T follicular helper cell (primary cell): ENCODE measurements at regions not wholly inside any gene's neighbourhood (a gene's known extent, or its start where the extent isn't known, plus 50 kb on each side); places are given as distances from the start of the nearest gene placed in this dataset.
"Not testable (repeated sequence)": the region's sequence is repeated elsewhere in the genome, so short reads cannot be mapped to it uniquely, and the experiment has no call there.

Experiments used
- DNase-seq: peaks from one replicate; pipeline ENCODE4 v3.0.0-alpha.2; 2020; ENCODE audit warnings: low read depth

DNA sequence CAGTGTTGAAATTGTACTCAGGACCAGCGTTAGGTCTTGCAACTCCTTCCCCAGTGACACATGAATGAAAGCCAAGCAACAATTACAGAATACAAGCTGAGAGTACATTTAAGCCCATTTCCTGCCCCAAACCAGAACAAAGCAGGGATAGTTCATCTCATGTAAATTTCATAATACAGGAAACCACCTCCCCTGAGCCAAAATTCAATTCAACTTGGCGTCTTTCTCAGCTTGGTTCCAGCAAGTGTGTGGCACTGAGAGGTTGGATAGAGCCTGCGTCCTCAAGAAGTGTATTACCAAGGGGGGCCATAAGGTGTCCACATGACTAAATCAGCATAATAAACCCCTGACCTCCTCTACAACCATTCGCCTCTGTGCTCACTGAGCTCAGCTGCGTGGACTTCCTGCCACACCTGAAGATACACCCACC lies 278.9 kb upstream of the CRY1 start:
- peak; percentile 25 for DNase-seq

DNA sequence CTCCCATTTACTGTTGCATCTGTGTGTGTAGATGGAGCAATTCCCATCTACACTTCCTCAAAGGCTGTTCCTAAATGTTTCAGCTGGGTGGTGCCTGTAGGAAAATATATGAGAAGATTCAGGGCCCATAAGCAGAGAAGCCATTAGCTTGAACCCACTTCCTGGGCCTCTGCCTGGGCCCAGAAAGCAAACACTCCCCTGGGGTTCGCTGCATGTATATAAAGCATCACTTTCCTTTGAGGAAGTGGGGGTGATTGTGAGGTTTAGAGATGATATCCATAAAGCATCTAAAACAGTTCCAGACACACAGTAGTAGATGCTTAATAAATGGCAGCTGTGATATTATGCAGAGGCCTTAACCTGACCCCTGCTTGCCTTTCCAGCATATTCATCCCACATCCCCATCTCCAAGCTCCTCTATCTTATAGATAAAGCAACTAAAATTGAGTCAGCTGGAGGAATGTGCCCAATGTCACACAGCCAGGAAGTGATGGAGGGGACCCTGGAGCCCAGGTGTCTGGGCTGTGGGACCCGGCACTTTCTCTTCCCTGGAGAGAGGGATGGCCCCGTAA lies 280.0 kb upstream of the CRY1 start:
- no peak for DNase-seq

DNA sequence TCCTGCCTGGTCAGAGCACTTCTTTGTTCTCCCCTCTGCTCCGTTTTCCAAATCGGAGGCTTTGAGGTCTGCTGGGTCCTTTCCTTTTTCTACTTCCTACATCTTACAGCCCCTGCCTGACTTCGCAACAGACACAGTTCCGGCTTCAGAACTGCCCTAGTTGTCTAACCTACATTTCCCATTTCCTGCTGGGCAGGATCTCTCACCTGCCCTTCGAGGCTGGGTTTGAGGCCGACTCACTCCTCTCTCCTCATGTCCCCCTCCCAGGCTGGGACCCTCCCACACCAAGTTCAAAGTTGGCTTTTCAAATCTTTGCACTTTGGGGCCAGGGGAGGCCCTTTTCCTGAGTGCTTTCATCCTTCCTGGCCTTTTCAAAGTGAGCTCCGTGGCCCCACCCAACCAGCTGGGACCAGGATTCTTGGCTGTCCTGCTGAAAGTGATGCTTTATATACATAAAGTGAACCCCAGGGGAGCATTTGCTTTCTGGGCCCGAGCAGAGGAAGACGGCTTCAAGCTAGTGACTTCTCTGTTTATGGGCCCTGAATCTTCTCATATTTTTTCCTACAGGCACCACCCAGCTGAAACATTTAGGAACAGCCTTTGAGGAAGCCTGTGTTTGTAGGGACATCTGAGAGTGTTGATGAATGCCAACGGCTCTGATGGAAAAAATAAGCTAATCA lies 281.0 kb upstream of the CRY1 start:
- no peak for DNase-seq

DNA sequence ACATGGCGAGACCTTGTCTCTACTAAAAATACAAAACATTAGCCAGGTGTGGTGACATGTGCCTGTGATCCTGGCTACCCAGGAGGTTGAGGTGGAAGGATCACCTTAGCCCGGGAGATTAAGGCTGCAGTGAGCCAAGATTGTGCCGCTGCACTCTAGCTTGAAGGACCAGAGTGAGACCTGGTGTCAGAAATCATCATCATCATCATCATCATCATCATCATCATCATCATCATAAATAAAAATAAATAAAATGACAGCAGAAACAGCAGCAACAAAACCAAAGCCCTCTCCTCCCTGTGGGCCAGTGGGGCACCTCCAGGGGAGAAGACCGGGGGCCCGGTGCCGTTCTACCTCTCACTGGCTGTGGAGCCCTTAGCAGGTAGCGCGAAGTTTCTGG lies 281.9 kb upstream of the CRY1 start:
- DNase-seq: no peak

DNA sequence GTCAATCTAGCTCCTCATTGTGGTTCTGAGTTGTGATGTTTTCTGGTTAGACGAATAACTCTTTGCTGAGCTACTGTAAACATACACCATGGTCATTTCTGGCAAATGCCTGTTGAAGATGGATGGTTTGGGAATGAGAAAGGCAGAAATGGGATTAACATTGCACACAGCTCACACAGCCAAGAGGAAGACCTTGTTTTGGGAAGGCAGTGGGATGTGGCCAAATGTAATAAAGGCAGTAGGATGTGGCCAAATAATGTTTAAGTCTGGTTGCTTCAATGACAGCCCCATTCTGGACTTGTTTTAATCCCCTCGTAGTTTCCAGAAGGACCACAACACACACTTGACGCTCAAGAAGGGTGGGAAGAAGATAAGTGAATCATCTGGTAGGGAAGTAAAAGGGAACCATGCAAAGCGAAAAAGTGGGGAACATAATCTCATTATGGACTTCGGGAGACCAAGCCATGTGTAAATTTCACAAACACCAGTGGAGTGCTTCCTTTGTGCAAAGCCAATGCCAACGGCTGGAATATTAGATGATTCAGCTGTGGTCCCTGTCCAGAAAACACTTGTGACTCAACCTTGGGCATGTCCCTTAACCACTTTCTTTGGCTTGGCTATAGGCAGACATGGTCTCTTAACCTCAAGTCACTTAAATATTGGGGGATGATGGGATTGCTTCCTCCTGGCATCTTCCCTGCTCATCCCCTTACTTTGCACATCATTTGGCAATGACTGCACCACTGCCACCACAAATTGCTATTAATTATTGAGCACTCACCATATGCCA lies 284.4 kb upstream of the CRY1 start:
- no peak for DNase-seq

DNA sequence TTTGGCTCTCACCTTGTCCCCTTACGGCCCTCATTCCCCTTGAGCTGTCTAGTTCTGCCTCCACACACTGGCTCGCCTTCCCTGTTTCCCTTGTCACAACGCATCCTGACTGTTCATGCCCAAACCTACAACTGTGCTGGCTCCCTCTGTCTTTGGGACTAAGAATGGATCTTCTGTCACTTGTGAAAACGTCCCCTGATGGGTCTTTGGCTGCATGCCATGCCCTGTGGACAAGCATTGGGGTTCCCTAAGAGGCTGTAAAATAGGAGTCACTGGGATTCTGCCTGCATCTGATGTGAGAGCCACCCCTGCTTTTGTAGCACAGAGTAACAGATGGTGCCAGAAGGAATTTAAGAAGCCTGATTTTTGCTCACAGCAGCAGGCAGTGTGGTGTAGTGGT lies 285.3 kb upstream of the CRY1 start:
- DNase-seq: no peak

DNA sequence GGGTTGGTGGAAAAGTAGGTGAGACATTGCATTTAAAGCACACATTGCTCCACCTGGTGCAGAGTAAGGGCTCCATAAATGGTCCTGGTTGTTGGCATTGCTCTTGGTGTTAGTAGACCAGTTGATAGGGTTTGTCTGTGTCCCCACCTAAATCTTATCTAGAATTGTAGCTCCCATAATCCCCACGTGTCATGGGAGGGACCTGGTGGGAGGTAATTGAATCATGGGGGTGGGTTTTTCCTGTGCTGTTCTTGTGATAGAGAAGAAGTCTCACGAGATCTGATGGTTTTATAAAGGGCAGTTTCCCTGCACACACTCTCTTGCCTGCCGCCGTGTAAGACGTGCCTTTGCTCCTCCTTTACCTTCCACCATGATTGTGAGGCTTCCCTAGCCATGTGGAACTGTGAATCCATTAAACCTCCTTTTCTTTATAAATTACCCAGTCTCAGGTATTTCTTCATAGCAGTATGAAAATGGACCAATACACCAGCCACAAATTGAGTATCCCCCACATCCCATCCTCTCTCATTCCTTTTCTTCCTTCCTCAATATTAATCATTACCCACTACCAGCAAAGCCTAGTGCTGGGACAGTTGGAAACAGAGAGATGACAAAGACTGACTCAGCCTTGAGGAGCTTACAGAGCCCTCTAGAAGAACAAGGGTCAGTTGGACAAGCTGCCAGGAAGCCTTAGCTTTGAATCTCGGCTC lies 285.9 kb upstream of the CRY1 start:
- not testable (repeated sequence) for DNase-seq

DNA sequence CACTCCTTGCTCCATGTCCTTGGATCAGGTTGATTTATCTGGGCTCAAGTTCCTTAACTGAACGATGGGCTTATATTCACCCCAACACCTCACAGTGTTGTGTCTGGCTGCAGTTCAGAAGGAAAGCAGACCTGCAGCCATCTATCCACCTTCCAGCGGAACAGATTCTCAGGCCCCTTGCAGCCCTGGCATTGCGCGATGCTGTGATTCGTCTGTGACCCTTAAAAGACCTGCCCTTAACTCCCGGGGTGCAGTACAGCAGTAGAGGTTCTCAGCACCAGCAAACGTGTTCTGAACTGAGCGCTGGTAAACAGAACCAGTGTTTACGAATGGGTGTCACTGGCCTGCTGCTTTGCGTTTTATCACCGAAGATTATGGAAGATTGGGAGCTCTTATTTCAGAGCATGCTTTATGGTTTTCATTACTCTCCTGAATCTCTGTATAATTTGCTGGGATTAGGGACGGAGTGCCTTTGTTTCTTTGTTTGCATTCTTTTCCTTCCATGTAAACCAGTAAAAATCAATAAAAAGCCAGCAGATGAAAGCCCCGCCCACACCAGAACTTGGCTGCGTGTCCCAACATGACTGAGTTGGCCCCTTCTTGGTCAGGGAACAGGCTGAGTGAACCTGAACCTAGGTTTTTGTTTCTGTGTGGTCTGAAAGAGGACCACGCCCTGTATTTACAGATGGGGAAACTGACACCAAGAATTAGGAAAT lies 286.7 kb upstream of the CRY1 start:
- DNase-seq: no peak

DNA sequence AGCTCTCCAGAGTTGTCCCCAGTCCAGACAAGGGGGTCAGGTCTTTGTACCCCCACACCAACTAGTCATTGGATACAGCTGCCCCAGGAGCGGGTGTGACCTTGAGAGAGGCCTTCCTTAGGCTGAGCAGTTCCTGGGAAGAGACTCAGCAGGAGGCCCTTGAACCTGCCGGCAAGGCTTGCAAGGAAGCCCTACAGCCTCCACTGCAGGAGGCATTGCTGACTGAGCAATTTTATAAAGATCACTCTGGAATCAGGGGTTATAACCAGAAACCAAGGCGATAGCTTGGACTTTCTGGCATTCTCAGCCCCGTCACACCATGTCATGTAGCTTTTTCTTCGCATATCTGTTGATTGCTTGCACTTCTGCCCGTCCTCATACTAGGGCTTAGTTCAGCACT lies 291.3 kb upstream of the CRY1 start:
- no peak for DNase-seq

DNA sequence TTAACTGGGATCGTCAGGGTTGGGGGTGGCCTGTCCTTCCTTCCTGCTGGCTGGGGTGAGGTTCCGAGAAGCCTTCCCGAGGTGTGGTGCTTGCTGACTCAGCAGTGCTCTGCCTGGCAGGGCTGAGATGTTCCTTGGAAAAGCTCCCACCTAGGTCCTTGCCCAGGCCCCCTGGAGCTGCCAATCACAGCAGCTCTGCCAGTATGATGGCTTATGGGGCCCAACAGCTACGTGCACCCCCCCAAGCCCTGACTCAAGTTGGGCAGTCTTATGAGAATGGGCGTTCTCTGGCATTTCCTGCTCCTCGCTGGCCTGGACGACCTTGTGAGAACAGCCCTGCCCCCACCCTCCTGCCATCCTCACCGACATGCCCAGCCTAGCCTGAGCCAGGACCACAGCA lies 292.2 kb upstream of the CRY1 start:
- DNase-seq: no peak

DNA sequence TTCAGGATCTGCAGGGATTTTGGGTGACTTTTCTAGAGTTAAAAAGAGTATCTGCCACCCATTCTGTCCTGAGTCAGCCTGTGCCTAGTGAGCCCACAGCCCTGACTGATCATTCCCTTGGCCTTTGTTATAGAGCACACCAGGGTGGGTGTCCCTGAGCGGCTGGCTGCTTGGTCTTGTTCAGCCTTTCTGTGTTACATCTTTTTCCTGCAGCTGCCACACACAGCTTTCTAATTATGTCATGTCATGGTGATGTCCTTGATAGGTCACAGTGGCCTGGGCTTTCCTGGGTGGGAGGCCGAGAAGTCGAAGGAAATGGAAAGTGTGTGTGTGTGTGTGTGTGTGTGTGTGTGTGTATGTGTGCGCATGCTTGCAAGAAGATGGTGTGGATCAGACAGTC lies 293.2 kb upstream of the CRY1 start:
- DNase-seq: no peak

DNA sequence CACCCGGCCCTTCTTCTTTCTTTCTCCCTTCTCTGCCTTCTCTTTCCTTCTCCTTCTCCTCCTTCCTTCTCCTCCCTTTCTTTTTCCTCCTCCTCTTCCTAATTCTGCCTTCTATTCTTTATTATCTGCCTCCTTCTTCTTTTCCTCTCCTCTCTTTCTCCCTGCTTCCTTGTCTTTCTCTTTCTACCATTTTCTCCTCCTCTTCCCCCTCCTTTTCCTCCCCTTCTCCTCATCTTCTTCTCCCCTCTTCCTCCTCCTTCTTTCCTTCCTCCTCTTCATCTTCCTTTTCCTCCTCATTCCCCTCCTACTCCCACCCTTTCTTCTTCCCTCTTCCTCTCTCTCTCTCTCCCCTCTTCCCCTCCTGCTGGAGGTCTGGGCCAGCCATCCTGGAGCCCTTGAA lies 294.9 kb upstream of the CRY1 start:
- no peak for DNase-seq

DNA sequence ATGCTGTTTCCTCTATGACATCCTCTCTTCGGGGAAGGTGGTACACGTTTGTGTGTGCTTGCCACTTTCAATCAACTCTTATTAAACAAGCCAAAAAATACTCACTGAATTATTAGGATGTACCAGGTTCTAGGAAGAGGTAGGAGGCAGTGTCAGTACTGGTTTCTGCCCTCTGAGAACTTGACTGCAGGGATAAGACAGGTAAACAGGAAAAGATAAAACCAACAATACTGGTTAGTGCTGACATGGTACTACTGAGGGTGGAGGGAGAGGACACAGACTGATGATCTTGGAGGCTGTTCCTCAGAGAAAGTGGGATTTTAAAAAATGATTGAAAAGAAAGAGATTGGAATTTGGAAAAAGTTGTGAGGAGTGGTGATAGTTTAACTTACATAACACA lies 295.2 kb upstream of the PWP1 start:
- no peak for DNase-seq

DNA sequence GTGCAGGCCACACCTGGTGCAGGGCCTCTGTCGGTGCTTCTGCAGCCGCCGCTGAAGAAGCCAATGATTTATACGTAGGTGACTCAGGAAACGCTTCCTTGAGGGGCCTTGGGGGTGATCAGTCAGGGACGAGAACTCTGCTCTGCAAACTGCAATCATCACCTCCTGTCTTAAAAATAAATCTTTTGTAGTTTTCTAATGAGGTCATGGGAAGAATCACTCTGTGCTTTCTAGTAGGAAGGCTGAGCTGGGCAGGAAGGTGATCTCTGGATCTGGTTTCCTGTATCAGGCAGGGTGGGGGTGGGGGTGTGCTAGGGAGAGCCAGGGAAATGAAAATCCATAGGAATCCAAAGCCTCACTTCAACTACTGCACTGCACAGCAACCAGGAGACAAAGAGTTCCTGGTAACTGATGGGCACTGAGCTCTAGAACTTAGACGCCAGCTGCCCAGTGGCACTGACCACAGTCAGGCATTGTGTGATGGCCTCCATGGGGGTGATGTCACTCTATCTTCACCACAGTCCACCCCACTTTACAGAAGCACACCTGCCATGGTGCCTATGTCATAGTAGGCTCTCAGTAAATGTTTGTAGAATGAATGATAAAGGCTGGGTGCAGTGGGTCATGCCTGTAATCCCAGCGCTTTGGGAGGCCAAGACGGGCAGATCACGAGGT lies 292.4 kb upstream of the PWP1 start:
- DNase-seq: no peak

DNA sequence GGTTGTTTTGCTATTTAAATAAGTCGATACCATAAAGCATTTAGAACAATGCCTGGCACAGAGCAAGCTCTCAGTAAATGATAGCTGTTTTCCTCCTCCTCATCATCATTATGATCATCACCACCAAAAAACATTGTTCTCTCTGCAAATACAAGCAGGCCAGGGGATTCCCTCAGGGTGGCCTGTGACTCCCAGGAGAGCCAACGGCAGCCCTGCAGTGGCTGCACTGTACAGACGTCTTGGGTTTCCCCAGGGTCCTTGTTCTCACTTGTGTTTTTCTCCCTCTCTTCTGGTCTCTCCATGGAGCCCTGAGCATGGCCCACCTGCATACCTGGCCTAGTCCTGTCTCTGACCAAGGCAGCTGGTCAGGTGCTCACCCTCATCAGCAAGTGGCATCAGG lies 290.9 kb upstream of the PWP1 start:
- no peak for DNase-seq

DNA sequence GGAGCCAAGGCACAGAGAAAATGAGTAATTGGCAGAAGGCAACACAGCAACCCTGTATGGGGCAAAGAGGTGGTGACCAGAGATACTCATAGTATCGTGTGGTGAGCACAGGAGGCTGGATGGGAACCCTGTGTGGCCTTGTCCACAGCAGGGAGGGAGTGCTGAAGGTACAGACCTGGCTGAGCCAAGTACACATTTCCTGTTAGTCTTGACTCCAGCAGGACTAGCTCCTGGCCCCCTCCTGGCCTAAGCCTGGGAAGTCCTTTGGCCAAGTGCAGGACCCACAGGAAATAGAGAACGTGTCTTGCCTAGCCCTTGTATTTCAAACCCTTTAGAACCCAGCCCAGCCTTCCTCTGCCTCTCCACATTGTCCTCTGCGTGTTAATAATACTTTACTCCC lies 289.8 kb upstream of the PWP1 start:
- DNase-seq: no peak

DNA sequence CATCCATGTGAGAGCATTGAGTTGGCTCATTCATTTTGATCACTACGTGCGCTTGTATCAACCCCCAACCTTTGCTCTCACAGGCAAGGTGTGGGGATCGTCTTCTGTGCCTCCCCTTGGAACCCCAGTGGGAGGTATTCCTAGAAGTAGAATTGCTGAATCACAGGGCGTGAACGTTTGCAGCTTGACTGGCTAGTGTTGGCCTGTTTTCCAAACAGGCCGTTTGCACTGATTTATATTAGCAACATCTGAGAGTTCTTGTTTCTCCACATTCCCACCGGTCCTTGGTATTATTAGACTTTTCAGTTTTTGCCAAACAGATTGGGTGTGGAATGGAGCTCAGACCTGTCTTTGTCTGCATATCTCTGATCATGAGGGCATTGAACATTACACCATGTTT lies 288.6 kb upstream of the PWP1 start:
- DNase-seq: no peak

DNA sequence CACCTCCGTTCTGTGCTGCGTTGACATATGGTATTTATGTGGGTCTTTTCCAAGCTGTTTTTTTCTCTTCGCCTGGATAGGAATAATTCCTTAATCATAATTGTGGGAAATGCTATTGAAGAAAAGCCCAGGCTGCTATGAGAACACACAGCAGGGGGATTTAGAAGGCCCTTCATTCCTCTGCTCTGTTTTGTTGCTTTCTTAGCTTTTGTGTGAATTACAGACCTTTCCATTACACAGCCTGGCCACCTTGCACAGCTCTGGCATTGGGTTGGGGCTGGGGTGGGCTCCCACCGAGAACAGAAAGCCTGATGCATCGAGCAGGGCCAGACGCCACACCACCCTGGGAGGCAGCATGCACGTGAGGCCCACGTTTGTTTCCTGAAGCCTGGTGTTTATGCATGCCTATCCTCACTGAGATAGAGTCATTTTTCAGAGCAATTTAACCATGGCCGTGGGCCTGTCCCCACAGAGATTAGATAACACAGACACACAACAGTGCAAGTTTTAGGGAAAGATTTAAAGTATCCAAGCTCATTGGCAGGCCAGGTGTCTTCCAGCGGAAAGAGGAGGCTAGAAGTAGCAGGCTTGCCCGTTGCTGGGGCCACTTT lies 287.6 kb upstream of the PWP1 start:
- DNase-seq: no peak

DNA sequence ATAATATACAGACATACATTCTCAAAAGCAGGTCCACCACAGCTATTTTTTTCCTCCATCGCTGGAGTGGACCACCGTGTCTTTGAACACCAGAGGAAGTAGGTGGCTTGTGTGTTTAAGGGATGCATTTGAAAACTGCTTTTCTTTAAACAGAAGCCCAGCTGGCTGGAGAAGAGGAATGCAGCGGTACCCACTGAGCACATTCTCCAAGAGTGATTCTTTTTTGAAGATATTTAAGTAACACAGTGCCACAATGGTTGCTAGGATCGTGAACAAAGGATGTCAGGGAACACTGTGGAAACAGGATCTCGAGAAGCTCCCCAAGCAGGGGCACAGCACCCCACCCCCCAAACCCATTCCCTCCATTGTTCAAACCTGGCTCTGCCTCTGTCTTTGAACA lies 286.6 kb upstream of the PWP1 start:
- DNase-seq: no peak

DNA sequence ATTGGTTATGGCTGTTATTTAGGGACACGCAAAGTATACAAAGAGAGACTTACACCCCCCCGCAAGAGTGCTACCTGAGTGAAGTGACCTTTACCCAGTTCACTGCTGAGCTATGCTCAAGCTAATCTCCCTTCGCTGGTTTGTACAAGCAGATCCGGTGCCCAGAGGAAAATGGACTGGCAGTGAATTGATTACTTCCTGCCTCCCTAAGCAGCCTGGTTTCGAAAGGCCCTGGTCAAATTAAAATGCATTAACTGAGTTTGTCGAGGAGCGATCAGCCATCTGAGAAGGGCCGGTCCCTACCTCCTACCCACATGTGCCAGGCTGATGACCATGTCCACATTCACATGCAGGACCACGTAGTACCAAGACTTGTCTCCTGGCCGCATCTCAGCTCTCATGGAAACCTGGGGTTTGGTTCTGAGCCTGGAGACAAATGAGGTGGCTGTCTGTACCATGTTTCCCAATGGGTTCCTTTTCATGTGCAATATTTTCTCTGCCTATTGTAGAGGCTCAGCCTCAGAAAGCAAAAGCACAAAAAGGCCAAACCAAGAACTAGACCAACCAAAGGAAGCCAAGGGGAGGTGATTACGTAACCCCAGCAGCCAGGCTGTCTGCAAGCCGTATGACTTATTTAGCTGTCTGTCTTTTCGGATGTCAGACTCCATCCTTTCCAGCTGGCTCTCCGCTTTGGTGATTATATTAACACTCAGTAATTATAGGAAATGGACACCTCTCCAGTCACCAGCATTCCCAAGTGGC lies 284.7 kb upstream of the PWP1 start:
- DNase-seq: no peak
